GM18519 (cell line): ENCODE measurements at regions not wholly inside any gene's neighbourhood (a gene's known extent, or its start where the extent isn't known, plus 50 kb on each side); places are given as distances from the start of the nearest gene placed in this dataset.

Source experiments
- ATAC-seq: cut with Tn5 transposase; IDR thresholded peaks from one replicate; pipeline ENCODE4 v1.9.1; 2021; ENCODE audit warnings: mild to moderate bottlenecking, moderate library complexity; ENCODE audit not compliant: unreplicated experiment, low FRiP score

DNA sequence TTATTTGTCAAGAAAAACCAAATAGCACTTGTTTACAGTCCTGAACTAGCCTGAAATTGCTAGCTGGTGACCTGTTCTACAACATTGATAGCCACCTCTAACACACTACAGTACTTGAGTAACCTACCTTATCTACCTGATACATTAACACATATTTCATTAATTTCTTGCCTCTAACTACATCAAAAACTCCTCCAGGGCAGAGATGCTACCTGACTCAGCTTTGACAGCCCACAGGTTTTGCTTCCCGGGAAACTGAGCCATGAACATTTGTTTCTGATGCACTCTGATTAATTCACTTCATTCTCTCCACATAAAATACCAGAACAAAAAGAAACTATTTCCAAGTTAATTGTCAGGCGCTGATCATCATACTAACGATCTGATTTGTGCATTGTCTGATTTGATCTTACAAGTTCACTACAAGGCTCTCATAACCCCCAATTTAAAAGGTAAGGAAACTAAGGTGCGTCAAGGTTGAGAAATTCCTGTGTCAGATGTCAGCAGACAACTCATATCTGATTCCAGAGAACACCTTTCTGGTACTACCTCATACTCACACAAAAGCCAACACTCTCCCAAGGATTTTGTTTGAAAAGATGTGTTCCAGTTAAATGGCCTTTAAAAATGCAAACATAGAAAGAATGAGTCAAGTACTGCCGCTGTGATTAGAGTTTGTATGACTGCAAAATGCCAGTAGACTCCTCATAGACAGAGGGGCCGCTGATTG, 768.7 kb downstream of the BCL11B start:
- no peak for ATAC-seq

DNA sequence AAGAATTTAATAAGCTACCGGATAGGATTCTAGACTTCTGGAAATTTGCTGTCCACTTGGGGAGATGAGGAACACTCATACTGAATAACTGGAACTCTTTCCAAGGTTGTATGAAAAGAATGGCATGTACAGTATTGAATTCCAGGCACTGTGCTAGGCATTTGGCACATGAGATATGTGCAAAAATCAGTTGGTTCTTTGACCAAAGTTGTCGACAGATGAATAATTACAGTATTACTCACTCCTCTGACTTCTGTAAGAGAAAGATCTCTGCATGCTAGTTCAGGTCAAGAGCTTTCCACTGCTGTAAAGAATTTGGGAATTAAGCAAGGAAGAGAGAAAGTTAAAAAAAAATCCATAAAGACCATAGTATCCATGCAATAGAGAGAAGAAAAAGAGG, 764.7 kb downstream of the BCL11B start:
- no peak for ATAC-seq

DNA sequence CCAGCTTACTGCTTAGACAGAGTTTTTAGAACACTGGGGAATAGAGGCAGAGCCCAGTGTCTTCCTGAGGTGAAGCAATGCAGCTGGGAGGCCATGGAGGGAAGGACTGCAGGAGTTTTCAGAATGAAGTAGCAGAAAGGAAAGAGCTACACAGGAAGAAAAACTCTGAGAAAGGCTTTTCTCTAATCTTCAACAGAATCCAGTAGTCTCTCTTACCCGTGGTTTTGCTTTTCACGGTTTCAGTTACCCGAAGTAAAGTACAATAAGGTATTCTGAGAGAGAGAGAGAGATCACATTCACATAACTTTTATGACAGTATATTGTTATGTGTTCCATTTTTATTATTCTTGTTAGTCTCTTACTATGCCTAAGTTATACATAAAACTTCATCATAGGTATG, 761.6 kb downstream of the BCL11B start:
- ATAC-seq = no peak

DNA sequence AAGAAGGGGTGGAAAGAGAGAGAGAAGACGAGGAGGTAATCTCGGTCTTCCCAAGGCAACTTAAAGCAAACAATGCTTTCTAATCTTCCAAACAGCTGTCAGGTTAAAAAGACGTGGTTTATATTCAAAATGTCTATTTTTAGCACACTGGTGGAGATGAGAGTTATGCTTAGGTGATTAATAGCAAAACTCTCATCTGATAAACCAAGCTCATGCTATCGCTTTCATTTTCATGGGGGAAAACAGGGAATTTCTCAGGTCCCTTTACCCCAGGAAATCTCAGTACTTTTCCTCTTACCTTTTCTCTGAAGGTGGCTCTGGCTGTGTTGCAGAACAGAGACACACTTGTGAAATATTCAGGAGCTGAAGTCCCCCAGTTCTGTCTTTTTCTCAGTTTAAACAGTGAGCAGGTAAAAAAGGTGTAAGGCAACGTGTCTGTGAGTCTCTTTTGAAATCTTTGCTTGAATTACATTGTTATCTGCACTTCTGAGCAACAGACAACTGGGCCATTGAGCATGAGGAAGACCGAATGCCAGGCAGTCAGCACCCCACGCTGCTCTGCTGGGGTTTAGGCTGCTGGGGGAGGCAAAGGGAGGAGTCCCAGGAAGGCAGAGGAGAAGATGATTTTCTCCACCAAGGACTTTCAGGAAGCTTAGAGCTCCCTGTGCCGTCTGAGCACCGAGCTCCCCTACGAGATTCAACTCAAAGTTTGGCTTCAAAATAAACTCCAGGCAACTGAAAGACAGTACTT, 759.3 kb downstream of the BCL11B start:
- ATAC-seq = no peak

DNA sequence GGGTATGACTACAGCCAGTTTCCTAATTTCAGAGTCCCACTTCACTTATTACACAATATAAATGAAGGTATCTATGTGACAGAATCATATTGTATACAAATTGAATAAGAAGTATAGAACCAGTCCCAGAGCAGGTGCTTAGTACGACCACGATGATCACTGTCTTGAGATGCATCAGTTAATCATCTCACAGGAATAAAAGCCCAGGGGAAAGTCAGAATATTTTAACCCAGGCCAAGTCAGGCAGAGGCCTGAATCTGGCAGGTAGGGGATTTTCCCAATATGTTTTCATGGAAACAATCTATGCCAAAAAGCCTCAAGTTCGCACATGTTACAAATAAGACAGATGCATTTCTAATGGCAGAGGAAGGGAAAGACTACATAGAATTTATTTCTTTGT, 758.4 kb downstream of the BCL11B start:
- no peak for ATAC-seq

DNA sequence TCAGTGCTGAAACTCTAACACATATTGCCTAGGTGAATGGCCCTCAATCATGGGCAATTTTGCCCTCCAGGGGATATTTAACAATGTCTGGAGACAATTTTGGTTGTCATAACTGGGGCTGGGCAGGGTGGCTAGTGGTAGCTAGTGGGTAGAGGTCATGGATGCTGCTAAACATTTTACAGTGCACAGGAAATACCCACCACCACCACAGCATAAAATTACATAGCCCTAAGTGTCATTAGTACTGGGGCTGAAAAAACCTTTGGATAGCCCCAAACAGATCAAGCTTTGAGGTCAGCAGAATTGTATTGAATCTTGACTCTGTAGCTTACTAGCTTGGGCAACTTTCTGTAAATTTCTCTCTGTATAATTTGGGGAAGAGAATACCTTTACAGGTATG, 758.0 kb downstream of the BCL11B start:
- no peak for ATAC-seq

DNA sequence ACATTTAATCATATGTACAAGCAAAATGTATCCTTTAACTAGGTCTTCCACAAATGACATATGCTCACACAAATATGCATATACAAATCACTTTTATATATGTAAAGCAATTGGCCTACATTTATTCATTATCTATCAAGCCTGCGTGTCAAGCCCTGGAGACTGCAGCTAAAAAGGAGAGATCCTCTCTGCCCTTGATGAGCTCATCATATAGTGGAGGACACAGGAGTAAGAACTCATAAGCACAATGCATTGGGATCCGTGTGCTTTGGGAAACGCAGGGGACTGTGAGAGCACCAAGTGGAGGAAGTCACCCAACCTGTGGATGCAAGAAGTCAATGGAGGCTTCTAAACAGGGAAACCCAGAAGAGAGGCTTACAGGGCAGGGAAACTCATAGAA, 735.7 kb downstream of the BCL11B start:
- ATAC-seq = no peak

DNA sequence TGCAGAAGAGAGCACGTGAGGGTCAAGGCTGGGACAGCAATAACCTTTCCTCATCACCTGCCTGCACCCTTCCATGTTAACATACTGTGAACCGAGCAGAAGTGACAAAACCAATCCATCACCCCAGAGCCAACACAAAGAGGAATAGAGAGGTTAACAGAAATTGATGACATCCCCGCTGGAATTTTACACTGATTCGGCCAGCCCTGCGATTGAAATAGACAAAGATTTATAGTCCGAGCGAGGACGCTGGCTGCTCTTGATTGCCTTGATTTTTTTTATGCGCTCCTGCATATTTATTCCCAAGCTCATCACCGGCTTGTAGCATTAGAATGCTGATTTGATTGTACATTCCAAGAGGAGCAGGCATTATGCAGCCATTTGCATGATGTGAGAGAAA, 729.7 kb downstream of the BCL11B start:
- no peak for ATAC-seq

DNA sequence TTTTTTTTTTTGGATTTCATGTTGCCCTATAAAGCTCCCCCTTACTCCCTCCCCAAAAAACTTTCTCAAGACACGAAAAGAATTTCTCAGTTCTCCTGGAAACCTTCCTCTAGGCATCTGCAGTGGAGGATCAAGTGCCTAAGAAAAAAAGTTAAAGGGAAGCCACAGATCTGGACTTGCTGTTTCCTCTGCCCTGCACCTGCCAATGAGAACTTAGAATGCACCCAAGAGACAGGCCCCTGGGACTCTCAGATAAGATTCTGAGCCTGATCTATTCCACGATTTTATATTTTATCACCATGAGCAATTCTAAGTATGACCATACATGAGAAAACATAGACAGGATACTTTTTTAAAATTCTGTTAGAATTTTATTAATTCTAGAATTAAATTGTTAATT, 728.9 kb downstream of the BCL11B start:
- ATAC-seq = no peak

DNA sequence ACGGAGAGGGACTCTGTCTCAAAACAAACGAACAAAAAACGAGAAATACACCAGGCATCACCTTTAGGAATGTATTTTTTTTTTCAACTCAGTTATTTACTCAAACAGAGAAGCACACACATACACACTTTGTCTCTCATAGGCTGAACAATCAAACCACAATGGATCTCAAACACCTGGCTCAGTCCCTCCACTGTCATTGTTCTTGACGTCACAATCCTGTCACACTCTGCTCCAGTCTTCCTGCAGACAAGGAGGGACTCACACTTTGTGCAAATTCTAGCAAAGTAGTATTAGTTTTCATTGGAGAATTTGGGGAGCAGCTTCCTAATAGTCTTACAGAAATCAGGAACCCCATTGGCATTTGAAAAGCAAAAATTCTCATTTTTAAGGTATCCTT, 727.8 kb downstream of the BCL11B start:
- no peak for ATAC-seq

DNA sequence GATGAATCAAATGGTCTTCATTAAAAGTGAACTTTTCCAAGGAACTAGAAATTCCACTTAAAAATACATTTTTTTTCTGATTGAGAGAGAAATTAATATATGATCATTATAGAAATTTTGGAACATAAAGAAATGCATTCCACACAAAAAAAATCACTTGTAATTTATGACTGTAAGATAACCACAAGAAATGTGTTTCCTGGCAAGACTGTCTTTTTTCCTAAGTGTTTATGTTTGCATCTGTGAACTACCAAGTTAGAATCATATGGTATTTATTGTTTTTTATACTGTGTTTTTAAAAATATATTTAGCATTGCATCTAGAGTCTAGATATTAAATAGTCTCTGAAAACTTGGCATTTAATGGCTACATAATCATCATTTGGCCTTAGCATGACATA, 726.8 kb downstream of the BCL11B start:
- ATAC-seq = no peak

DNA sequence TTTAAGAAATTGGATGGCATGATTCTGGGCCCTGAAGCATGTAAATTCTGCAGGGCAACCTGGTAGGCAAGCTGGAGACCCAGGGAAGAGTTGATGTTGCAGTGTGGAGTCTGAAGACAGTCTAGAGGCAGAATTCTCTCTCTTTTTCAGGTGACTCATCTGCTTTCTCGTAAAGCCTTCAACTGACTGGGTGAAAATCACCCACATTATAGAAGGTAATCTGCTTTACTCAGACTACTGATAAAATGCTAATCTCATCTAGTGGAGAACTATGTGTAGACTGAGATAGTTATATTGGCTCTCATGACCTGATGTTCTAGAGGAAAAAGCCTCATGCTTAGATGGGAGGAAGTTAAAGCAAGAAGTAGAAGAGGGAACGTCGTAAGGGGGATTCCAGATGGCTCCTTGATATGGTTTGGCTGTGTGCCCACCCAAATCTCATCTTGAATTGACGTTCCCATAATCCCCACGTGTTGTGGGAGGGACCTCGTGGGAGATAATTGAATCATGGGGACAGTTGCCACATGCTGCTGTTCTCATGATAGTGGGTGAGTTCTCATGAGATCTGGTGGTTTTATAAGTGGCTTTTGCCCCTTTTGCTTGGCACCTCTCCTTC, 723.8 kb downstream of the BCL11B start:
- no peak for ATAC-seq

DNA sequence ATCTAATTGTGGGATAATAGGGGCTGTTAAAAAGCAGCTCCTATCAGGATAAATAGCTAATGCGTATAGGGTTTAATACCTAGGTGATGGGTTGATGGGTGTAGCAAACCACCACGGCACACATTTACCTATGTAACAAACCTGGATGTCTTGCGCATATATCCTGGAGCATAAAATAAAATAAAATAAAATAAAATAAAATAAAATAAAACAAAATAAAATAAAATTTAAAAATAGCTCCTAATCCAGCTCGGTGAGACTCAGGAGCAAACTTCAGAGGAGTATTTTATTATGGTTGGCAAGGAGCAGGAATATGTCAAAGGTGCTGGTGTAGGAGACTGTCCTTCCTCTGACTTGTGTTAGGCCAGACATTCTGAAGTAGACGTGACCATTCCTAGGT, 721.0 kb downstream of the BCL11B start:
- no peak for ATAC-seq

DNA sequence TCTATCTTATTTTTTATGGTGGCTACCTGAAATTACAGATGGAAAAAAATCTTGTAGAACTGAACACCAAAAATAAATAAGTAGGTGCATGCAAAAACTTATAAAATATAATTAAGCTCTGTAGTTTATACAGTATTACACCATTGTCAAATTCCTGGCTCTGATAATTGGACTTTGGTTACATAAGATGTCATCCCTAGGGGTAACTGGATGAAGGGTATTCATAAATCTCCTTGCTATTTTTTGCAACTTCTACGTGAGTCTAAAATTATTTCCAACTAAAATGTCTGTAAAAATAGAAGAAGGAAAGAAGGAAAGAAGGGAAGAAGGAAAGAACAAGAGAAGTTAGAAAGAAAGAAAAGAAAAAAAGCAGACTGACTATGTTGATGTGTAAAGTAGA, 716.6 kb downstream of the BCL11B start:
- ATAC-seq = no peak

DNA sequence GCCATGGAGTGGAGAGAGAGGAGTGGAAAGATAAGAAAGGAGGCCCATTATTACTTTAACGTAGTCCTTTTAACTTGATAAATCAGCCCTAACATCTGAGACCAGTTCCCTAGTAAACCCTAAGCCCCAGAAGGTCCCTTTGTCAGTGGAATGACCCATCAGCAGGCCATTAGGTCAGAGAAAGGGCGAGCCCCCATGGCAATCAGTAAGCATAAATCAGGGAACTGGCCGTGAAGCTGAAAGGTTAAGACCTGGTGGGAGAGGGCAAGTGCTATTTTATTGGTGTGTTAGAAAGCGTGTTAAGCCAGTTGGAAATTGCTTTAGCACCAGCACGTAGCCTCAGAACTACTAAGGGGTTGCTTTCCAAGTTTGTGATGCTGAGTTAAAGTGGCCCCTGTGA, 708.0 kb downstream of the BCL11B start:
- no peak for ATAC-seq

DNA sequence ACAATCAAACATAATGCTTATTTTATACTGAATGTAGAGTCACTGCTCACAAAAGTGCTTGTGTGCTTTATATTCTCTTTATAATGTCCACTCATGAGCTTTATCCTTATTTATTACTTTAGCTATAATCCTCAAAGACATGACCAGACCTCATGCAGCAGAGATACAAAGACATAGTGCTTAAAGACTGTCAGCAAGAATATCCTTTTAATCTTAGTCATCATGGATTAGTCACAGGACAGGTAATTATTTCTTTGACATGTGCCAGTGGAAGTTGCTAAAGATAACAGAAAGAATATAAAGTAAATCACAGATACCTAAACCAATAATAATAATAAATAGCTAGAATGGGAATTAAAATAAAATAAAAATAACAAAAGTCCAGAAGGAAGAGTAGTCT, 707.5 kb downstream of the BCL11B start:
- no peak for ATAC-seq

DNA sequence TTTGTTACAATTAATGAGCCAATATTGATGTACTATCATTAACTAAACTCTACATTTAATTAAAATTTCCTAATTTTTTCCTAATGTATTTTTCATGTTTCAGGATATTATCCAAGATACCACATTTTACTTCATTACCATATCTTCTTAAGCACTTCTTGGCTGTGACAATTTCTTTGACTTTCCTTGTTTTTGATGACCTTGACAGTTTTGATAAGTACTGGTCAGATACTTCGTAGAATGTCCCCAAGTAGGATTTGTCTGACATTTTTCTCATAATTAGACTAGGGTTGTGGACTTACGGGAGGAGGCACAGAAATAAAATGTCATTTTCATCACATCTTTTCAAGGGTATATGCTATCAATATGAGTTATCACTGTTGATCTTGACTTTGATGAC, 700.9 kb downstream of the BCL11B start:
- ATAC-seq = no peak

DNA sequence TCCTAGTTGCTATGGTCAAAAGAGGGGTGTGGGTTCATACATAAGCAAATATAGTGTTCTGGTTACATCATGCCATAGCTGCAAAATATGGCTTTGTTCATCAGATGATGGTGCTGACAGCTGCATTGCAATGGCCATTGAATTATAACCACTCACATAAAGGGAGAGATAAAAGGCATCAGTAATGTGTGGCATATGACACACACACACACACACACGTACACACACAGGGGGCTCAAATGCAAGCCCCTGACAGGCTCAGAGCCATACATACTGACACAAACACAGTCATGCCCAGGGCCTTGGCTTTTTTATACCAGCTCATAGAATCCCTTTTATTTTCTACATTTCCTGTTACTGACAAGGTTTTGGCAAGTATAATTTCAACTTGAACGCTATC, 698.9 kb downstream of the BCL11B start:
- ATAC-seq = no peak

DNA sequence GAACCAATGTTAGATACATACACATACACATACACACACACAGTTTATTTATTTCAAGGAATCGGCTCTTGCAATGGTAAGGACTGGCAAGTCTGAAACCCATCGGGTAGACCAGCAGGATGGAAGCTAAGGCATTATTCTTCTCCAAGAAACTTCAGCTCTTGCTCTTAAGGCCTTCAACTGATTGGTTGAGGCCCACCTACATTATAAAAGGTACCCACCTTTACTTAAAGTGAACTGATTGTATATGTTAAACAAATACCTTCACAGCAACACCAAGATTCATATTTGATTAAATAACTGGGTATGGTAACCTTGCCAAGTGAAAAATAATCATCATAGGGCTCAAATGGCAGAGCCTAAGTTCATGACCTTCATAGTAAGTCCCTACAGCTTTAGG, 695.5 kb downstream of the BCL11B start:
- no peak for ATAC-seq

DNA sequence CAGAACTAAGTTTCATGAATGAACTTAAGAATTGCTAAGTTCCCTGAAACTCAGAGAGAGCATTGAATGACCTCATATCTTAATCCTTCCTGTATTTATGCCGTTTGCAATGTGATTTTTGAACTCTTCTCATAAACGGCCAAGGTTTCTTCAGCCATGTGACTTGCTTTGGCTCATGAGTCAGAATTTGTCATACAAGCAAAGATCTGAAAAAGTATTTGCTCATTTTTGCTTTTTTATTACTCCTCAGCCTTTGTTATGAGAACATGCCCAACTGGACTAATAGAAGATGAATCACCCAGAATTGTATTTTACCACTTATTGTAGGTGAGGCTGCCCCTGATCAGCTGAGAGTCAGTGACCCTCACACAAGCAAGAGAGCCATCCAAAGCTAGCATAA, 693.8 kb downstream of the BCL11B start:
- ATAC-seq = no peak

DNA sequence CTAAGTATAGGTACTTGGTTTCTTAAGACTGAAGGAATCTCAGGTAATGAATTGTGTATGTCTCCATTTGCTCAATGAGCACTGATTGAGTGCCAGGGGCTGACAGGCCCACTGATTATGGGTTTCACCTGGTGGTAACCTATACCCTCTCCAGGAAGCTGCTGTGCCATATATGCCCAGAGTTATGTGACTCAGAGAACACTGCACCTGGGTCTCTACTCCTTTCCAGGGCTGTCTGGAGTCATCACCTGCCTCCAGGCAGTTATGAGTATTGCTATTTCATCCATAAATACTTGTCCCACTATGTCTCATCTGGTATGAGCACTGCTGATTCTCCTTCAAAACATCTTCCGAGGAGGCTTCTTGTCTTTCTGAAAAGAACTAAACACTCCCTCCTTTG, 692.9 kb downstream of the BCL11B start:
- no peak for ATAC-seq

DNA sequence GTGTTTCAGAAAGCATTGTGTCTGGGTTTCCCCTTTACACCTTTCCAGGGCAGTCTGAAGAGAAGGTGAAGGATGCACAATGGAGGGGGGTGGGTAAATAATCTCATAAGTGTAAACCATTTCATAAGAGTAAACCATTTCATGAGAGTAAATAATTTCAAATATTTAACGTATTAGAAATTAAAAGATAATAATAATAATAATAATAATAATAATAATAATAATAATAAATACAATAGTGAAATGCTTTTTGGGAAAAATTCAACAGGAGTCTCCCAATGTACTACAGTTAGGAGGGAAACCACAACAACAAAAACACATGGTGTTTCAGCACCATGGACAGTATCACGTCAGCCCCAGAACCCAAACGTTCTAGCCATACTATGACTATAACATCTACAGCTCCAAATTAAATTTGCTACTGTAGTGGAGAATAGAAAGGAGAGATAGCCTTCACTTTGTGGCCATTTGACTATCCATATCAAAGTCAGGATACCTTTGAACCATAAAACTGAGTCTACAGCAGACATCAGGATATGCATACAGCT, 691.8 kb downstream of the BCL11B start:
- ATAC-seq = no peak
